ENCODE measurements at regions not wholly inside any gene's neighbourhood (a gene's known extent, or its start where the extent isn't known, plus 50 kb on each side); places are given as distances from the start of the nearest gene placed in this dataset.
"Not testable (repeated sequence)": the region's sequence is repeated elsewhere in the genome, so short reads cannot be mapped to it uniquely, and the experiment has no call there.

DNA sequence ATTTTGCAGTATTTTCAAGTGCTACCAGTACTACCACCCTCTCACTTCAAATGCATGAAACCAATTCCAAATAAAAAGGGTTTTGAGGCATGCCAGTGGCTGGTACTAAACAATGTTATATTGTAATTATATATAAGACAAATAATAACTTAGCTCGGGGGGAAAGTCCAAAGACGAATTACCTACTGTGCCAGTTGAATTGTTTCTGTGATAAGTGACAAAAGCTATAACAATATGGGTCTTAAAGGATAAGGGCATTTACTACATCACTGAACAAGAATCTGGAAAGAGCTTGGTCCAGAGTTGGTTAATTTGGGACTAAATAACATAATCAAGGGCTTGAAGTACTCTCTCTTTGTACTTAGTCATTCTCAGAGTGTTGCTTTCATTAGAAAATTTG is 404.7 kb upstream of the CHAC2 start:
- DNase-seq (ENCODE audit: low read depth) = no peak

DNA sequence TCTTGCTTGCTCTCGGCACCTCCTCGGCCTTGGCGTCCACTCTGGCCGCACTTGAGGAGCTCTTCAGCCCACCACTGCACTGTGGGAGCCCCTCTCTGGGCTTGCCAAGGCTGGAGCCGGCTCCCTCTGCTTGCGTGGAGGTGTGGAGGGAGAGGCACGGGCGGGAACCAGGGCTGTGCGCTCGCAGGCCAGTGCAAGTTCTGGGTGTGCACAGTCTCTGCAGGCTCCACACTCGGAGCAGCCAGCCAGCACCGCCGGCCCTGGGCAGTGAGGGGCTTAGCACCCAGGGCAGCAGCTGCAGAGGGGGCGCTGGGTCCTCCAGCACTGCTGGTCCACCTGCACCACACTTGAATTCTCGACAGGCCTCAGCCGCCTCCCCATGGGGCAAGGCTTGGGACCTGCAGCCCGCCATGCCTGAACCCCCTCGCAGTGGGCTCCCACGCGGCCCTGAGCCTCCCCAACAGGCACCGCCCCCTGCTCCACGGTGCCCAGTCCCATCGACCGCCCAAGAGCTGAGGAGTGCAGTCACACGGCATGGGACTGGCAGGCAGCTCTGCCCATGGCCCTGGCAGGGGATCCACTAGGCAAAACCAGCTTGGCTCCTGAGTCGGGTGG is 411.2 kb upstream of the CHAC2 start:
- no peak for DNase-seq (ENCODE audit: low read depth)

GRCh38 chr2:53353135-53354114 is 414.2 kb upstream of the CHAC2 start:
- DNase-seq (ENCODE audit: low read depth) = no peak

- no peak for DNase-seq (ENCODE audit: low read depth)
These were observed 420.3 kb upstream of the CHAC2 start for GRCh38 chr2:53347269-53347668.

- no peak for DNase-seq (ENCODE audit: low read depth)
These were observed 425.4 kb upstream of the CHAC2 start for GRCh38 chr2:53342248-53342647.

DNA sequence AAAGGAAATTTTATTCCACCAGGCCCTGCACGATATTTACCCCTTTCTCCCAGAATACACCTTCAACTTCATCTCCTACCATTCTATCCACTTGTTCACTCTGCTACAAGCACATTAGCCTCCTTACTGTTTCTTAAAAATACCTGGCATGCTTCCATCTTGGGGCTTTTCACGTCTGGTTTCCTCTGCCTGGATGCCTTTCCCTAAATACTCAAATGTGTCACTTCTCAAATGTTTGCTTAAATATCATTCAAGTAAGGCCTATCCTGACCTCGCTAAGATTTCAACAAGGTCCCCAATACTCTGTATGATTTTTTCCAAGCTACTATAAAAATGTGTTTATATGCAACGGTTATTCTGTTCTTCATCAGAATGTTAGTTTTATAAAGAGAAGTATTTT is 433.0 kb upstream of the CHAC2 start:
- no peak for DNase-seq (ENCODE audit: low read depth)

- DNase-seq (ENCODE audit: low read depth) = no peak
These were observed 435.9 kb upstream of the CHAC2 start for GRCh38 chr2:53331667-53332066.

- no peak for DNase-seq (ENCODE audit: low read depth)
These were observed 449.7 kb upstream of the CHAC2 start for GRCh38 chr2:53317861-53318260.

- DNase-seq (ENCODE audit: low read depth) = no peak
These were observed 452.5 kb upstream of the CHAC2 start for GRCh38 chr2:53315149-53315548.

GRCh38 chr2:53314718-53315117 is 452.9 kb upstream of the CHAC2 start:
- DNase-seq (ENCODE audit: low read depth) = no peak

DNA sequence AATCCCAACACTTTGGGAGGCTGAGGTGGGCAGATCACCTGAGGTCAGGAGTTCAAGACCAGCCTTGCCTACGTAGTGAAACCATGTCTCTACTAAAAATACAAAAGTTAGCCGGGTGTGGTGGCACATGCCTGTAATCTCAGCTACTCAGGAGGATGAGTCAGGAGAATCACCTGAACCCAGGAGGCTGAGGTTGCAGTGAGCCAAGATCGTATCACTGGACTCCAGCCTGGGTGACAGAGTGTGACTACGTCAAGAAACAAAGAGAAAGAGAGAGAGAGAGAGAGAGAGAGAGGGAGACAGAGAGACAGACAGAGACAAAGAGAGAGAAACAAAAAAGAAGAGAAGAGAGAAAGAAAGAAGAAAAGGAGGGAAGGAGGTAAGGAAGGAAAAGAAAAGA is 454.0 kb upstream of the CHAC2 start:
- DNase-seq (ENCODE audit: low read depth) = not testable (repeated sequence)

DNA sequence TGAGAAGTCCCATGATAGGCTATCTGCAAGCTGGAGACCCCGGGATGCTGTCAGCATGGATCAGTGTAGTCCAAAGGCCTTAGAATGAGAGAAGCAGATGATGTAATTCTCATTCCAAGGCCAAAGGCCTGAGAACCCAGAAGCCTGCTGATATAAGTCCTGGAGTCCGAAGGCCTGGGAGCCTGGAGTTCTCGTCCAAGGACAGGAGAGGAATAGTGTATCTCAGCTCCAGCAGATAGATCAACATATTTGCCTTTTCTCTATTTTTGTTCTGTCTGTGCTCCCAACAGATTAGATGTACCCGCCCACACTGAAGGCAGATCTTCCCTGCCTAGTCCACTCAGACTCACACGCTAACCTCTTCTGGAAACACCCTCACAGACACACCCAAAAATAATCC is 454.9 kb upstream of the CHAC2 start:
- DNase-seq (ENCODE audit: low read depth) = no peak

GRCh38 chr2:53312181-53312580 is 455.4 kb upstream of the CHAC2 start:
- no peak for DNase-seq (ENCODE audit: low read depth)

DNA sequence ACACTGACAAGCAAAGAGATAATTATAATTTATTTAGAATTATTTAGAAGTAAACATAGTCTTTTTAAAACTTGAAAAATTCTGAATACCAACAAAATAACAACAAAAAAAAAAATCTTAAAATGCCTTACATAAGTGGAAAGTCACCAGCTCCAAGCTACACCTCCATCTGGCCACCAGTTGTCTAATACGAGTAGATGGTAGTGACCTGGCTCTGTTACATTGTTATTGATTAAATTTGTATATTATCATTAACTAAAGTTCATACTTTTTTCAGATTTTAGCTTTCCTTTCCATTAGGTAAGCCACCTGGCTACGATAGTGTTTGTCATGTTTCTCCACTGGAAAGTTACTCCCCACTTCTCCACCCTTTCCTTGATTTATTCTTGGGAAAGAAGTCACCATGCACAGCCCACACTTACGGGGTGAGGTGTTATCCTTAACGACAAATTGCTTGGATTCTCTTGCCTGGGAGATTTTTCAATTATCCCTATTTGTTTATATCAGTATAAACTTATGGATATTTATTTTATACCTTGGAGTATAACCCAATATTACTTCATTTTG is 464.5 kb upstream of the CHAC2 start:
- no peak for DNase-seq (ENCODE audit: low read depth)

DNA sequence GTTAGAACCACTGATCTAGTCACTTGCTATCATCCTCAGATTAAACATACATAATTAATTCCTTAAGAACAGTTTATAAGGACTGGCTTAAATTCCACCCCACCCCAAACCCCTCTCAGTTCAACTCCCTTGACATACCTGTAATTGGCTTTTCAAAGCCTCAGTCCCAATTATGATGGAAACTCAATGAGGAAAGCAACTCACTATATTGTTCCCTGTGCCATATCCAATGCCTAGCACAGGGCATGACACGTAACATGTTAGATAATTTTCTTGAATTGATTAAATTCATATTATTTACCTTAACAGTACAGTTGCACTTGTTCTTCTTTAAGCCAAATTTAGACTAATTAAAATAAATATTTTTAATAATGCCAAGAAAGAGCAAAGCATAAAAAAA is 465.1 kb upstream of the CHAC2 start:
- no peak for DNase-seq (ENCODE audit: low read depth)

DNA sequence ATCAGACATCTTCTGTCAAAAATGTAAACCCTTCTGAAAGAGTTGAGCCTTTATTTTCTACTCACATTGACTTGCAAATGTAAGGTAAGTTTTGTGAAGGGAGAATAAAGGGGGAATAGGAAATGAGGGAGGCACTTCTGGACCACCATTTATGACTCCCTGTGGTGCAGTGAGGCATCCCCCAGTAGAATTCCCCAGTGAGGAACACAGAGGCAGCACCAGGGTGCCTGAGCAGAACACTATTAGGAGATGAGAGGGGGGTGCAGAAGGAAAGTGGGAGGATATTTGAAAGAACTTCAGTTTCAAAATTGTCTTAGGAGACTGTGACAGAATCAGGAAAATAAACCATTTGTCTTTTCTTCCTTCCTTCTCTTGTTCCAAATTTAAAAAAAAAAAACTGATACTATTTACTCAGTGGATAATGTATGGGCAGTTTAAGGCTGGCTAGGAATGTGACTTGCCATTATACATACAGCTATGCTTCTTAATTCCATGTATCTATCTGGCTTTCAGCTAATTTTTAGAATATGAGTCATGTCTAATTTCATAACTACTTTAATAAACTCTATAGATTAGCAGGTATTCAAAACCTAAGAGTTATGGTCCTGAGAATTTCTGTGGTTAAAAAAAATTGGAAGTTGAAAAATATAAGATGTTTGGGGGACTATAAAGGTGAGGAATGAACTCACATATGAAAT is 478.1 kb upstream of the CHAC2 start:
- no peak for DNase-seq (ENCODE audit: low read depth)

GRCh38 chr2:53286345-53286744 is 481.3 kb upstream of the CHAC2 start:
- no peak for DNase-seq (ENCODE audit: low read depth)

- no peak for DNase-seq (ENCODE audit: low read depth)
These were observed 491.9 kb upstream of the CHAC2 start for GRCh38 chr2:53275743-53276142.

- DNase-seq (ENCODE audit: low read depth) = no peak
These were observed 499.0 kb upstream of the CHAC2 start for GRCh38 chr2:53268626-53269025.

- DNase-seq (ENCODE audit: low read depth) = no peak
These were observed 499.5 kb upstream of the CHAC2 start for GRCh38 chr2:53268086-53268485.

DNA sequence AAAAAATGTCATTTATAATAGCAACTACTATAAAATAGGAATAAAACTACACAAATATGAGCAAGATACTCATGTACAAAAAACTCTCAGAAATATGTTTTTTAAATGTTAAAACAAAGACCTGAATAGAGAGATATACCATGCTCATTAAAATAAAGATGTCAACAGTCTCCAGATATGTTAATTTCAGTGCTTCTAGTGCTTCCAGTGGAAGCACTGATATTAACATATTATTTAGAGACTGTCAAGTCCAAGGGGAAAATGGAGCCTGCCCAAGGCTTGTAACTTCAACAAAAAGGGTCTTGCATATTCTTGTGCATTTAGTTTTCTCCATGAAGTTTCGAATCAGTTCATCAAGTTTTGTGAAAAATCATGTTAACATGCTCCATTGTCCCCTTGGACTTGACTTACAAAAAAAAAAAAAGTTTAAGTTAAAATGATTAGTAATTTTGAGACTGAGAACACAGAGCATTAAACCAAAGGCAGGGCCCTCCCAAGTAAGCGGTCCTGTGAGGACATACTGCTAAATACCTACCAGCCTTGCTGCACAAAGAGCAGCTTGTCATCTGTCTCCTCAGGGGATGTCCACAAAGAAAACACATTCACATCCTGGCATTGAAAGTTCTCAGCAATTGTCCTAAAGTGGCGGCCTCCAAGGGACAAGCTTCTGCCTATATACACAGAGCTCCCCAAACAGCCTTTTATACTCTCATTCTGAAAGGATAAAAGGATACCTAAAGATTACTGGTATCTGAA is 501.9 kb upstream of the CHAC2 start:
- DNase-seq (ENCODE audit: low read depth) = no peak

DNA sequence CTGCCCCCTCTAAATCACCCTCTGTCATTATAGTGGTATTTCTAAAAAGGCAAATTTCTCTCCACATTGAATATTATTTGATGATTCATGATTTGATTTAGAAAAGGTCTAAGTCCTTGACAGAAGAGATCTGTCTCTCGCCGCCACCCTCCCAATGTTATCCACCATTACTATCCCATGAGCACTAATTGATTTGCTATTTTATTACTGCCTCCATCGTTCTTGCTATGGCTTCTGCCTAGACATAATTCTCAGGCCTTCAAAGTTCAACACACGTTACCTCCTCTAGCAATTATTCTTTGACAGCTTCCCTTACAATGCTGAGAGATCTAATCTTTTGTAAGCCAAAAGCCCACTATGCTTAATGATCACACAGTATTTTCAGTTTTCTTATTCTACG is 507.0 kb upstream of the CHAC2 start:
- DNase-seq (ENCODE audit: low read depth) = no peak

Measured in fibroblast of the conjunctiva (primary cell).